ENCODE measurements at regions not wholly inside any gene's neighbourhood (a gene's known extent, or its start where the extent isn't known, plus 50 kb on each side); places are given as distances from the start of the nearest gene placed in this dataset.

DNA sequence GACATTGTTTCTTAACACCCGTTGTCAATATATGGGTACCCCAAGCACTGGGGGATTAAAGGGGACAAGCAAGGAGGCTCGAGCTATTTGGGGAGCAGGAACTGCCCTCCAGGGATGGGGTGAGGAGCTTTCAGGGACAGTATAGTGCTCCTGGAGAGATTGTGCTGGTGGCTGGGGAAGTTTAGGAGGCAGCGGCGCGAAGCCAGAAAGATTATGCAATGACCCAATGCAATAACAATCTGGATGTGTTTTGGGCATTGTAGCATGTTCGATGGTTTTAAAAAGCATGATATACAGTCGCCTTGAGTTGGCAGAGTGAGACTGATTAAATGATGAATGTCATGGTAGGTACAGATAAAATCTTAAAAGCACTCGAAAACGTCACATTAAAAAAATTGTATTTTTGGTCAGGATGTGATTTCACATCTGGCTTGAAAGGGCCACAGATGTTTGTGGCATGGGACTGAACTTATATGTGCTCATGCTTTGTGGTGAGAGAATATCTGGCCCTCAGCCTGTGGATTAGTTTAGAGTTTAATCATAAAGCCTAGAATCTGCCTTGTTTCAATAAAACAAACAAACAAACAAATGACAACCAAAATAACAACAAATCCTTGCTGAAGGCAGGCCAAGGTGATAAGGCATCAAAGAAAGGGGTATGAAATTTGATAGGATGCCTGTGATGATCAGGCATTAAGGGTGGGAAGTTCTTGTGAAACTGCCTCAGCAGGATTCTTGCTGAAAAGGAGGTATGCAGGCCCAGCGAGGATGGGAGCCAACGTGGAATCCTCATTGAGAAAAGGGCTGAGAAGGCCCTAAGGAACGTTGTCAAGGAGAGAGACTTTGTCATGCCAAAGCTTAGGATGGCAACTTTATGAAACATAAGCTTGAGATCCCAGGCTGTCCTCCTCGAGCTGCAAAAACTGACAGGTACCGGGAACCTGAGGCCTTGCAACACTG is 417.1 kb upstream of the KLF6 start:
- TF ChIP-seq CREB1 (IDR thresholded peaks at IDR 0.05; ENCODE audit: low read depth): no peak
- TF ChIP-seq RAD21 (IDR thresholded peaks at IDR 0.05; ENCODE audit: low read depth): no peak
- no peak for TF ChIP-seq TAF1 (IDR thresholded peaks at IDR 0.05; ENCODE audit: low read depth)
- TF ChIP-seq NFIC (IDR thresholded peaks at IDR 0.05): no peak
- TF ChIP-seq TEAD4 (IDR thresholded peaks at IDR 0.05): no peak
- TF ChIP-seq REST (IDR thresholded peaks at IDR 0.05; ENCODE audit: low read depth): no peak
- TF ChIP-seq MAX (IDR thresholded peaks at IDR 0.05): no peak
- no peak for TF ChIP-seq CEBPB (IDR thresholded peaks at IDR 0.05)
- TF ChIP-seq TCF12 (IDR thresholded peaks at IDR 0.05; ENCODE audit: low read depth): no peak
- no peak for TF ChIP-seq EGR1 (IDR thresholded peaks at IDR 0.05)
- no peak for TF ChIP-seq USF1 (IDR thresholded peaks at IDR 0.05)
- no peak for TF ChIP-seq EP300 (IDR thresholded peaks at IDR 0.05; ENCODE audit: borderline replicate concordance)
- no peak for TF ChIP-seq FOXM1 (IDR thresholded peaks at IDR 0.05; ENCODE audit: borderline replicate concordance, low read depth)
- no peak for TF ChIP-seq ZBTB7A (IDR thresholded peaks at IDR 0.05; ENCODE audit: low read depth)
- no peak for TF ChIP-seq YY1 (IDR thresholded peaks at IDR 0.05; ENCODE audit: low read depth)

DNA sequence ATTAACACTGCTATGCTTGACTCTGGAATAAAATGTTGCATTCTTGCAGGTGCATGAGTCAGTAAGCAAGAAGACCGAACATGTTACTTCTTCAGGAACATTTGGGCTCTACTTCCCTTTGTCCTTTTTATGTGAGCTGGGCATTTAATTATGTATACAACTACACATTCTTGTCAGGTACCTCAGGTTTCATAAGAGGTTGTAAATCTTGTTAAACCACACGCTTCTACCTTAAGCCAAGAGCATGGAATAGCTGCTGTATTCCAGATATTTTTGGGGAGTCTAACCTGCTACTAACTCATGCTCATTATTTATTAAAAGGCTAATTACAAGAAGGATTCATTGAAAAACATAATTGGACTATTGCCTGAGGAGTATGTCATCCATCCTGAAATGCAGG is 414.2 kb upstream of the KLF6 start:
- TF ChIP-seq EGR1 (IDR thresholded peaks at IDR 0.05): no peak
- no peak for TF ChIP-seq EP300 (IDR thresholded peaks at IDR 0.05; ENCODE audit: borderline replicate concordance)
- no peak for TF ChIP-seq ZBTB7A (IDR thresholded peaks at IDR 0.05; ENCODE audit: low read depth)
- no peak for TF ChIP-seq CEBPB (IDR thresholded peaks at IDR 0.05)
- TF ChIP-seq USF1 (IDR thresholded peaks at IDR 0.05): no peak
- TF ChIP-seq TAF1 (IDR thresholded peaks at IDR 0.05; ENCODE audit: low read depth): no peak

DNA sequence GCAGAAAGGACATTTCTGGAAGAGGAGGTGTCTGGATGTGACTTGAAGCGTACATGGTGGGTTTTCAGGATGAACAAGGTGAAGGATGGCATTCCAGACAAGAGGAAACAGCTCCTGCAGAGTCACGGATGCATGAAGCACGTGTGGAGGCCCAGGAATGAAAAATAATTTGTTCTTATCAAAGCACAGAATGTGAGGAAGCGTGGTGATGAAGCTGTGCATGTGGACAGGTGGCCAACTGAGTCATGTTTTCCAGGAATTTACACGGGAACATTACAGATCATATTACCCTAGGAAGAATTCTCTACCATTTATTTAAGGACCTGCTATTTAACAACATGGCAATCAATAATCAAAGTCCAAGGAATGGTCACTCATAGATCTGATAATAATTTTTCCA is 413.2 kb upstream of the KLF6 start:
- no peak for TF ChIP-seq FOXM1 (IDR thresholded peaks at IDR 0.05; ENCODE audit: borderline replicate concordance, low read depth)
- TF ChIP-seq EGR1 (IDR thresholded peaks at IDR 0.05): no peak
- no peak for TF ChIP-seq TAF1 (IDR thresholded peaks at IDR 0.05; ENCODE audit: low read depth)
- TF ChIP-seq USF1 (IDR thresholded peaks at IDR 0.05): no peak
- no peak for TF ChIP-seq NFIC (IDR thresholded peaks at IDR 0.05)
- no peak for TF ChIP-seq CEBPB (IDR thresholded peaks at IDR 0.05)
- TF ChIP-seq TCF12 (IDR thresholded peaks at IDR 0.05; ENCODE audit: low read depth): no peak
- no peak for TF ChIP-seq MAX (IDR thresholded peaks at IDR 0.05)
- TF ChIP-seq RAD21 (IDR thresholded peaks at IDR 0.05; ENCODE audit: low read depth): no peak
- no peak for TF ChIP-seq REST (IDR thresholded peaks at IDR 0.05; ENCODE audit: low read depth)

DNA sequence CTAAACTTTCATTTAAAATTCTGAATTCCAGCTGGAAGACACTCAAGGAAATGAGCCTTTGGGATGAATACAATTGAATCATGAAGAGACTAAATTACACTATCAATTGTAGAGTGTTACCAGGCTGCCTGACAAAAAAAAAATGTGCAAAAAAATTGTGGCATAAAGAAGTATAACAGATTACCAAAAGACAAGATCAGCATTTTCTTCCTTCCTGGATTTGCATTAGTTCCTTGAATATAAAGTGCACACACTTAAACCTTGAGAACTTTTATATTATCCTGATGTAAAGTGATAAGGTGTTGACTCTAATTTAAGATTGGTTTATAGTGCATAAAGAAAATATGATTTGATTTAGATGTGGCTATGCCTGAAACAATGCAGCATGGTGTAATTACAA is 412.7 kb upstream of the KLF6 start:
- TF ChIP-seq YY1 (IDR thresholded peaks at IDR 0.05; ENCODE audit: low read depth) (no peak), ZBTB7A (IDR thresholded peaks at IDR 0.05; ENCODE audit: low read depth) (no peak), TAF1 (IDR thresholded peaks at IDR 0.05; ENCODE audit: low read depth) (no peak), REST (IDR thresholded peaks at IDR 0.05; ENCODE audit: low read depth) (no peak), NFIC (IDR thresholded peaks at IDR 0.05) (no peak), RAD21 (IDR thresholded peaks at IDR 0.05; ENCODE audit: low read depth) (no peak), MAX (IDR thresholded peaks at IDR 0.05) (no peak), TEAD4 (IDR thresholded peaks at IDR 0.05) (no peak), CREB1 (IDR thresholded peaks at IDR 0.05; ENCODE audit: low read depth) (no peak), USF1 (IDR thresholded peaks at IDR 0.05) (no peak), CEBPB (IDR thresholded peaks at IDR 0.05) (no peak), FOXM1 (IDR thresholded peaks at IDR 0.05; ENCODE audit: borderline replicate concordance, low read depth) (no peak), TCF12 (IDR thresholded peaks at IDR 0.05; ENCODE audit: low read depth) (no peak), EP300 (IDR thresholded peaks at IDR 0.05; ENCODE audit: borderline replicate concordance) (no peak), EGR1 (IDR thresholded peaks at IDR 0.05) (no peak)

All from Ishikawa (cell line).